DMS 273 treated with DMSO at 0.1 percent for 48 hours (cell line): ENCODE measurements at regions not wholly inside any gene's neighbourhood (a gene's known extent, or its start where the extent isn't known, plus 50 kb on each side); places are given as distances from the start of the nearest gene placed in this dataset.
A peak's percentile ranks its signal among the peaks of the same experiment; 100 is the strongest.
"Not testable (repeated sequence)": the region's sequence is repeated elsewhere in the genome, so short reads cannot be mapped to it uniquely, and the experiment has no call there.

ENCODE experiments used
- DNase-seq: peaks from one replicate; lab custom pipeline; 2025; lab: John Stamatoyannopoulos, UW

GRCh38 chr7:115789901-115790300 lies 240.7 kb downstream of the TFEC start:
- no peak for DNase-seq

DNA sequence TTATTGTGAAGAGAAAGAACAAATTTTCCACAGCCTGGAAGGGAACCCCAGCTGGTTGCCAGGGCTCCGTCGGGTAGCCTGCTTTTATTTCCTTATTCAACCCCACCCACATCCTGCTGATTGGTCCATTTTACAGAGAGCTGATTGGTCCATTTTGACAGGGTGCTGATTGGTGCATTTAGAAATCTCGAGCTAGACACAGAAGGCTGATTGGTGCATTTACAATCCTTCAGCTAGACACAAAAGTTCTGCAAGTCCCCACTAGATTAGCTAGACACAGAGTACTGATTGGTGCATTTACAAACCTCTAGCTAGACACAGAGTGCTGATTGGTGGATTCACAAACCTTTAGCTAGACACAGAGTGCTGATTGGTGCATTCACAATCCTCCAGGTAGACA lies 241.1 kb downstream of the TFEC start:
- DNase-seq: not testable (repeated sequence)

DNA sequence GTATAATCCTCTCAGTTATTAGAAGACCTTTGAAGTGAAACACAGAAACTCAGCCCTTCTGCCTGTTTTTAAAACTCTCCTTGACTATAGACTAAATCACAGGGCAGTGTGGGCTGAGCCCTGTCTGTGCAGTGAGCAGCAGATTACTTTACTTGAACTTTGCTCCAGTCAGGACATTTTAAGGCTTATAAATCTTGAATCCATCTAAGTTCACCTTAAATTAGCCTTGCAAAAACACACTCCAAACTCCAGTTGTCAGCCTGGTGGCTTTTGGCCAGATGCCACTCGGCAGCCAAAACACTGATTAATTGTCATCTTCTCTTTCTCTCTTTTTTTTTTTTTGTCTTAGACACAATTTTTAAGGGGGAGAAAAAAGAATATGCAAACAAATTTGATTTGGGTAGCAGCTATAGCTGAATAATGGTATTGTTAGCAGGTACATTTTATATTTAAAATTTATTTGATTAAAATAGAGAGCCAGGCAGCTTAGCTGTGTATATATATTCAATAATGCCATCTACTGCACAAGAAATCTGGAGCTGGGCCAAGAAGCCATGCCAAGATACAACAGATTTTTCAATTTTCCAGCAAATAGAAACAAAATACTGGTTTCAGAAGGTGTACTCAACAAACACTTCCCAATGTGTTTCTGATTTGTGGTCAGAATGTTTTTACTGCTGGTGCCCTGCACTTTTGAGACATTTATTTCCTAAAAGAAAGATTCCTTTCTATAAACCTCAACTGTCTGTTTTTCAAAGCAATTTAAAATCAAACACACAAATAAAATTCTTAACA lies 247.7 kb downstream of the TFEC start:
- peak; percentile 1 for DNase-seq

DNA sequence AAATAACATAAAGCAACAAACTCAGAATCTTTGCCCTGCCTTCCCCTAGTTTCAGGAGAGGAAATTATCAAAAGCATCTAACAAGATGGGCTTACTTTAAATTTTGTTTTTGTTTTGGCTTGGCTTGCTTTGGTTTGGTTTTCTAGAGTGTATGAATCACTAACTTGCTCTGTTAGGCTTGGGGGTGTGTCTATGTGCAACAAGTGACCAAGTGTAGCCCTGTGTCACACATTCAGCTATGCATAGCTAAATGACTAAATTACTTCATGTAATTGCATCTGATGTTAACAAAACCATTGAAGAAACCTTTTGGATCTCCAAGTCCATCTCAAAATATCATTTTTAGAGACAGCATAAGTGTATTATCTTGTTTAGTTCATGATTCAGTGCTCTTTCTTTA lies 251.0 kb downstream of the TFEC start:
- DNase-seq: no peak

DNA sequence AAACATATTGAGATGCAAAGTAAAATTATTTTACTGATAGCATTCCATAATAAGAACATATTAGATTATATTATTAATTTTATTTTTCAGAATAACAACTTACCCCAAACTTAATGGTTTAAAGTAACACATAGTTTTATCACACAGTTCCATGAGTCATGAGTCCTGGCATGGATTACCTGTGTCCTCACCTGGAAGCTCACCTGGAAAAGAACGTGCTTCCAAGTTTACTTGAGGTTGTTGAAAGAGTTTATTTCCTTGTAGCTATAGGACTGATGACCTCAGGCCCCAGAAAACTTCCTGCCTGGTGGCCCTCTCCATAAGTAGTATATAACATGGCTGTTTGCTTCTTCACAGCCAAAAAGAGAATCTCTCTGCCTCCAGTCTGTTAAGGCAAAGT lies 254.6 kb downstream of the TFEC start:
- no peak for DNase-seq

GRCh38 chr7:115763347-115763746 lies 267.2 kb downstream of the TFEC start:
- DNase-seq: no peak

DNA sequence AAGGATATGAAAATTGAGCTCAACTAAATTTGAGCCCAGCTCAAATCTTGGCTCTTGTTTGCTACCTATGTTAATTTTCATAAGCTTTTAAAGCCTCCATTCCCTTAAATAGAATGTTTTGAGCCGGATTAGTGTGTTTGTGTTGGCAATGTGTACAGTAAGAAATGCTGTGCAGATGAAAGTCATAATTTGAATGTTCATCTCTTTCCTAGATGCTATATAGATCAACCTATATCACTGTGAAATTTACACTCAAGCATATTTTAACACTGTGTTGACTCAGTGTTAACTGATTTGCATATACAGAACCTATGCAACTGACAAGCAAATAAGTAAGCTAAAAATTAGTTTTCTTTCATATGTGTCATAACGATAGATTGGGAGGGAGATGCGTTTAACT lies 272.5 kb downstream of the TFEC start:
- no peak for DNase-seq

- DNase-seq: no peak
Measured at GRCh38 chr7:115754226-115754625, 276.3 kb downstream of the TFEC start.

DNA sequence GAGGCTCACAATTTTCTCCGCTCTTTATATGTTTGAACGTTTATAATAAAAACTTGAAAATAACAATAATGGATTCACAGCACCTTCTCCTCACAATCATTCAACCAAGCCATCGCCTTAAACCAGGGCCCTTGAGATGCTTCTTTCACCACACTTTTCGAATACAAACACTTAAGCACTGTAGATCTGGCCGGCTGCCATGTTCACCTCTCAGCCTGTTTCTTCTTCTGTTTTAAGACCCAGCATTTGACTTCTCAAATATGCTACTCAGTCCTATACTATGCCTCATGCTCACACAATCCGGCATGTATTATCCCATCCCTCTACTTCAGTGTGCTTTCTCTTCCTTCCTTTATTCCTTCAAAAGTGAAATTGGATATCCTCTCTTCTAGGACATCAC lies 280.6 kb downstream of the TFEC start:
- DNase-seq: no peak

- DNase-seq: no peak
Measured at GRCh38 chr7:115748123-115748738, 282.3 kb downstream of the TFEC start.

GRCh38 chr7:115747174-115747573 lies 283.4 kb downstream of the TFEC start:
- no peak for DNase-seq

DNA sequence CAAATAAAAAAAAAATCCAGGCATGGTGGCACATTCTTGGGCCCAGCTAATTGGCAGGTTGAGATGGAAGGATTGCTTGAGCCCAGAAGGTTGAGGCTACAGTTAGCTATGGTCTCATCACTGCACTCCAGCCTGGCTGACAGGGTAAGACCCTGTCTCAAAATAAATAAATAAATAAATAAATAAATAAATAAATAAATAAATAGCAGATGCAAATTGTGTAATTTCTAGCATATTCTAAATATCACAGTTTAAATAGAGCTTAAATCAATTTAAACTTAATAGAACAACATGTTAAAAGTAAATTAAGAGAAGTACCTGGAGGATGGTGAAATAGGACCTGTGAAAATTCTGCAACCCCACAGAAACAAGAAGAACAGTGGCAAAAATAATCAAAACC lies 290.5 kb downstream of the TFEC start:
- no peak for DNase-seq

GRCh38 chr7:115734641-115735040 lies 295.9 kb downstream of the TFEC start:
- no peak for DNase-seq

DNA sequence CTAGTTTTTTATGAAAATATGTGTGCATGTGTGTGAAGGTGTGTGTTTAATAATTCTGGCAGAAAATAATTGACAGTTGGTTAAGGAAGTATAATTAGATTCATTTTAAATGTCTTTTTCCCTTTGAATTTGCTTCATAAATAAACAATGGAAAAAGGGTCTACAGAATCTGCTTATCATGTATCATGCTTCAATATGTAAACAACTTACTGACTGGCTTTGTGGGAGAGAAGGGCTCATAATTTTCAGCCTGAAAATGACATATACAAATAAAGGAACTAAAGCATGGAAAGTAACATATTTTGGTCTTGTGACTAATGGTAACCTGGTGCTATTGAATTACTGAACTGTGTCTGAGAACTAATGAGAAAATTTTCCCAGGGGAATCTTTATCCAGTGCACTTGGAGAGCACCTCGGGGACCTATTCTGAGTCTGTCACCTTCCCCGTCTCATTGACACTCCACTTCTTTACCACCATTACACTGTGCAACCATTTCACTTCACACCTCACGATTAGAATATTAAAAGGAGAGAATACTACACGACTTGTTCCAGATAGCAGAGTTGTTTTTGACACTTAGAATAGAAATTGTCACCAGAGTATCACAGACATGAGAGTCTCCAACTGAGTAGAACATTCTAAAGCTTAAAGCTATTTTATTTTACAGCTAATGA lies 298.6 kb downstream of the TFEC start:
- no peak for DNase-seq

GRCh38 chr7:115728518-115728917 lies 302.0 kb downstream of the TFEC start:
- DNase-seq: no peak

- DNase-seq: no peak
Measured at GRCh38 chr7:115724400-115725056, 306.0 kb downstream of the TFEC start.

DNA sequence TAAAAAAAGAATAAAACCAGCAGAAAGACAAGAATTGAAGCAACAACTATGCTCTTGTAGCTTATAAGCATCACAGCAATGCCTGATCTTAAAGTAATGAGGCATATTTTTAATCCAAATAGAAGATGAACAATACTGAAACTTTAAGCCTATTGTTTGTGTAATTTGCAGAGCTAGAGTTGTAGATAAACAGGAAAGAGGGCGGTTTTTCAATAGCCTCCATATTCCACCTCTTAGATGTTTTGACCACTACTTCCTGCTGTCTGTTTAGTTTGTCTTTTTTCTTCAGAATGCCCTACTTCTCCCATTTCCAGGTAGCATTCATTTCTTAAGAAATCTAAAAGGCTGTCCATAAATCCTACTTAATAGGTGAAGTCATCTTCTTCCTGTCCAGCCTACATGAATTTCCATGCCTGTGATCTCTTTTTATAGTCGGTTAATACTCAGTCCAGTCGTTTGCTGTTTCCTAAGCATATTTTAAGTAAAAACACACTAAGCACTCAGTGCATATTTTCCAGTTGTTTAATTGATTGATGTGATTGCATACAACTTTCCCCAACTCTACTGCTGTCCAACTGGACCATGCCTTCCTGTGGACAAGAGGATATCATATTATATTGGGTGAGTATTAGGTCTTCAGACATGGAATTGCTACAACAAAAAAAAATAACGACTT lies 308.1 kb downstream of the TFEC start:
- DNase-seq: no peak

GRCh38 chr7:115721293-115722217 lies 309.0 kb downstream of the TFEC start:
- no peak for DNase-seq

- DNase-seq: no peak
Measured at GRCh38 chr7:115719963-115720362, 310.6 kb downstream of the TFEC start.

DNA sequence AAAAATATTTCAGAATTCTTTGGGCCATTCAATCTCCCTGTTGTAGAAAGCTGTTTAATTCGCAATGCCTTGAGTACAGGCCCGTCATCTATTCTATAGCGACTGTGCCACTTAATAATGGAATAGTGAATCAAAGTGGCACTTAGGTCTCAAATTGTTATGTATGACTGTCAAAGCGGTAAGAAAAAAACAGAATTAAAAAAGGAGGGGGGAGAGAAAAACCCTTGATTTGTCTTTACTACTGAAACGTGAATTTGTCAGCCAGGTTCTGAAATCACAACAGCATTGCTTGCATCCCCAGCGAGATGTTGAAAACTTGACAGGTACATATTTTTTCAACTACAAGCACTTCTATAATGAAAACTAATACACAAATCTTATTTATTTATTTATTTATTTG lies 320.9 kb downstream of the TFEC start:
- DNase-seq: no peak

DNA sequence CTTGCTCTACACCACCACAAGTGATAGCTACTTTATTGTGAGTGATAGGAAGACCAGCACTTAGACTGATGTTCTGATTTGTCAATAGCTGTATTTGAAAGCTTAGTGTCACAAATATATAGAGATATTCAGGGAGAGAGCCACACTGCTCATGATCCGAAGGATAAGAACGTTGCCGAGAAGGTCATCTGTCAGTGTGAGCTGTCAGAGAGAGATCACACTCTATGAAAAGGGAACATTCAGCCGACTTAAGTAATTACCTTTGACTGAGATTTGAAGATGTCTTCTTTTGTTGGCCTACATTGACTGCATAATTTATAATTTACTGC lies 322.6 kb downstream of the TFEC start:
- DNase-seq: no peak
